ENCODE measurements at regions not wholly inside any gene's neighbourhood (a gene's known extent, or its start where the extent isn't known, plus 50 kb on each side); places are given as distances from the start of the nearest gene placed in this dataset.
"Not testable (repeated sequence)": the region's sequence is repeated elsewhere in the genome, so short reads cannot be mapped to it uniquely, and the experiment has no call there.

GRCh38 chr1:58190267-58190988, 356.1 kb downstream of the OMA1 start:
- intact Hi-C loops (cut with micrococcal nuclease), result no loop called here
- H3K9me3 Mint-ChIP-seq, result no peaks in the 10 kb centered on the region

GRCh38 chr1:58189453-58189852, 357.1 kb downstream of the OMA1 start:
- no peak overlapping the region for H3K4me3 Mint-ChIP-seq
- no peaks in the 10 kb centered on the region for H3K9me3 Mint-ChIP-seq
- H3K36me3 Mint-ChIP-seq (ENCODE audit: low read depth), result no peaks in the 10 kb centered on the region
- POLR2A ChIA-PET, result no interaction called here
- TF ChIP-seq CTCF (IDR thresholded peaks at IDR 0.05), result no peak
- CTCF ChIA-PET, result no interaction called here
- peaks cover 6% of the 10 kb centered on the region for H3K27me3 Mint-ChIP-seq
- no peaks in the 10 kb centered on the region for H3K4me1 Mint-ChIP-seq (ENCODE audit: low read depth)
- ATAC-seq, result no peak
- DNase-seq, result no peak
- no peak overlapping the region for H3K27ac Mint-ChIP-seq
- intact Hi-C loops (cut with micrococcal nuclease), result no loop called here

More at GRCh38 chr1:58190267-58190988, 356.1 kb downstream of the OMA1 start:
- Mint-ChIP-seq H3K27me3 (peaks cover 6% of the 10 kb centered on the region), H3K36me3 (ENCODE audit: low read depth) (no peaks in the 10 kb centered on the region), H3K27ac (no peak overlapping the region), H3K4me1 (ENCODE audit: low read depth) (no peaks in the 10 kb centered on the region), H3K4me3 (no peak overlapping the region)
- ChIA-PET CTCF (no interaction called here), POLR2A (no interaction called here)
- no peak for ATAC-seq
- no peak for DNase-seq
- no peak for TF ChIP-seq CTCF (IDR thresholded peaks at IDR 0.05)

DNA sequence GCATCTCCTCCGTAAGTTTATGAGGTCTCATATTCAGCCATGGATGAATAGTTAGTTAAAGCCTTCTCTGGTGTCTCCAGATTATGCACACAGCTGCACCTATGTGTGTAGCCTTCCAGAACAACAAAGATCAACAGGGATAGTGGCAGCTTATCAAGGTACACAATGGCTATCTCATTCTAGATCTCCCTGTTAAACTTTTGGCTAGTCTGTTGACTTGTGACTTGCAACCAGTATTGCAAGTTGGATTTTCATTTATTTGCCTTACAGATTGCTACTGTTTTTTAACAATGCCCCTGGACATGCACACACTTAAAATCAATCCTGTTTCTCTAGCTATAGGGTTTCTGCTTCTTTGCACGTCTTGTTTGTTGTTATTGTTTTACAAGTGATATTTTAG, 363.2 kb downstream of the OMA1 start:
- ChIA-PET POLR2A (no interaction called here), CTCF (no interaction called here)
- Mint-ChIP-seq H3K9me3 (peaks cover 6% of the 10 kb centered on the region), H3K4me3 (no peak overlapping the region), H3K27me3 (peaks cover 3% of the 10 kb centered on the region), H3K4me1 (ENCODE audit: low read depth) (no peaks in the 10 kb centered on the region), H3K36me3 (ENCODE audit: low read depth) (no peaks in the 10 kb centered on the region), H3K27ac (no peak overlapping the region)
- no peak for TF ChIP-seq CTCF (IDR thresholded peaks at IDR 0.05)
- DNase-seq, result no peak
- intact Hi-C loops (cut with micrococcal nuclease), result no loop called here
- ATAC-seq, result no peak

GRCh38 chr1:58180537-58180936, 366.0 kb downstream of the OMA1 start:
- TF ChIP-seq CTCF (IDR thresholded peaks at IDR 0.05), result no peak
- H3K36me3 Mint-ChIP-seq (ENCODE audit: low read depth), result no peaks in the 10 kb centered on the region
- no peak overlapping the region for H3K4me3 Mint-ChIP-seq
- intact Hi-C loops (cut with micrococcal nuclease), result no loop called here
- H3K4me1 Mint-ChIP-seq (ENCODE audit: low read depth), result no peaks in the 10 kb centered on the region
- H3K27me3 Mint-ChIP-seq, result no peaks in the 10 kb centered on the region
- DNase-seq, result no peak
- no peak for ATAC-seq
- ChIA-PET POLR2A (no interaction called here), CTCF (no interaction called here)
- H3K9me3 Mint-ChIP-seq, result peaks cover 6% of the 10 kb centered on the region
- H3K27ac Mint-ChIP-seq, result no peak overlapping the region

DNA sequence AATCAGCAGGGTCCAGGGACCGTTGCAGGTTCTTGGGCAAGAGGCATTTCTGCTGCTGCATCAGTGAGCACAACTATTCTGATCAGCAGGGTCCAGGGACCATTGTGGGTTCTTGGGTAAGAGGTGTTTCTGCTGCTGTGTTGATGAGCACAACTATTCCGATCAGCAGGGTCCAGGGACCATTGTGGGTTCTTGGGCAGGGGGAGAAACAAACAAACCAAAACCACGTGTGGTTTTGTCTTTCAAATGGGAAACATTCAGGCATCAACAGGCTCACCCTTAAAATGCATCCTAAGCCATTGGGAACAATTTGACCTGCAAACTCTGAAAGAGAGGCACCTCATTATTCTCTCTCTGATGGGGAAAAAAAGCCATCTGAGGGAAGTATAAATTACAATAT, 377.4 kb downstream of the OMA1 start:
- intact Hi-C loops (cut with micrococcal nuclease); POLR2A ChIA-PET; DNase-seq; H3K9me3 Mint-ChIP-seq; H3K36me3 Mint-ChIP-seq (ENCODE audit: low read depth); CTCF ChIA-PET; H3K4me3 Mint-ChIP-seq; H3K4me1 Mint-ChIP-seq (ENCODE audit: low read depth); H3K27ac Mint-ChIP-seq; H3K27me3 Mint-ChIP-seq; ATAC-seq: not testable (repeated sequence)

GRCh38 chr1:58167131-58167530, 379.4 kb downstream of the OMA1 start:
- intact Hi-C loops (cut with micrococcal nuclease); POLR2A ChIA-PET; H3K27ac Mint-ChIP-seq; DNase-seq; ATAC-seq; H3K4me1 Mint-ChIP-seq (ENCODE audit: low read depth); H3K27me3 Mint-ChIP-seq; H3K9me3 Mint-ChIP-seq; H3K4me3 Mint-ChIP-seq; H3K36me3 Mint-ChIP-seq (ENCODE audit: low read depth): not testable (repeated sequence)
- CTCF ChIA-PET, result interaction anchor here (1.3 kb wide), 1 partner anchor 11 kb away, joined by 3 read pairs; no protein-coding TSS in a partner anchor
